ENCODE measurements at regions not wholly inside any gene's neighbourhood (a gene's known extent, or its start where the extent isn't known, plus 50 kb on each side); places are given as distances from the start of the nearest gene placed in this dataset.

DNA sequence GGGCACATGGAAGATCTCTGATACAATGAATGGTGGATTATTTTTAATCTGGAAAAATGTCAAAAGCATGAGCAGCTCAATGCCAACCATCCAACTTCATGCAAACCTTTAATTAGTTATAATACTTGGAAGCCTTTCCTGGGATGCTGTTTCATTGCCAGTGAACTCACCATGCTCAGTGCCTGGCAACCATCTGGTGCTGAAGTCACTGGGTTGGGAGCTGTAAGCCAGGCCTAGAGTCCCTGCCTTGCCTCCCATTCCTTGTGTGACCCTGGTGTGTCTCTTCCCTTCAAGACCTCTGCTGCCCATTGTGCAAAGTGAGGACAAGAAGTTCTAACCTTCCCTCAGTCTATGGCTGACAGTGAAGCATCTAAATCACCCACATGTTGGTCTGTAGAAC is 458.7 kb downstream of the RNF144A start:
- H3K79me2 ChIP-seq (ENCODE audit: insufficient read depth, low read length), result no peaks in the 10 kb centered on the region
- H3K36me3 ChIP-seq (ENCODE audit: insufficient read depth, low read length), result no peaks in the 10 kb centered on the region
- no peak overlapping the region for H3K9ac ChIP-seq (ENCODE audit: low read depth, low read length, poor library complexity, severe bottlenecking)
- H3K9me3 ChIP-seq (ENCODE audit: insufficient read depth, low read depth, low read length), result no peaks in the 10 kb centered on the region
- H3K27me3 ChIP-seq (ENCODE audit: insufficient read depth, low read length, poor library complexity, severe bottlenecking), result no peaks in the 10 kb centered on the region
- H3K4me2 ChIP-seq (ENCODE audit: low read depth, low read length, poor library complexity, severe bottlenecking), result no peak overlapping the region
- H4K20me1 ChIP-seq (ENCODE audit: insufficient read depth, low read length, poor library complexity, severe bottlenecking), result no peaks in the 10 kb centered on the region
- no peaks in the 10 kb centered on the region for H3F3A ChIP-seq (ENCODE audit: low read depth)
- H3K4me3 ChIP-seq (ENCODE audit: low read length, poor library complexity, severe bottlenecking), result no peak overlapping the region
- no peak for TF ChIP-seq EZH2phosphoT487 (IDR thresholded peaks at IDR 0.05; ENCODE audit: borderline replicate concordance)
- no peaks in the 10 kb centered on the region for H3K4me1 ChIP-seq (ENCODE audit: insufficient read depth, low read length, poor library complexity, severe bottlenecking)
- no peaks in the 10 kb centered on the region for H3K9me2 ChIP-seq (replicated peaks; ENCODE audit: low read depth, low read length)
- H2AFZ ChIP-seq (ENCODE audit: low read length), result no peak overlapping the region

GRCh38 chr2:7377916-7378569 is 460.8 kb downstream of the RNF144A start:
- H3K36me3 ChIP-seq (ENCODE audit: insufficient read depth, low read length), result no peaks in the 10 kb centered on the region
- no peaks in the 10 kb centered on the region for H3F3A ChIP-seq (ENCODE audit: low read depth)
- H3K4me2 ChIP-seq (ENCODE audit: low read depth, low read length, poor library complexity, severe bottlenecking), result no peak overlapping the region
- H3K9me3 ChIP-seq (ENCODE audit: insufficient read depth, low read depth, low read length), result no peaks in the 10 kb centered on the region
- H3K79me2 ChIP-seq (ENCODE audit: insufficient read depth, low read length), result no peaks in the 10 kb centered on the region
- H3K9me2 ChIP-seq (replicated peaks; ENCODE audit: low read depth, low read length), result no peaks in the 10 kb centered on the region
- H4K20me1 ChIP-seq (ENCODE audit: insufficient read depth, low read length, poor library complexity, severe bottlenecking), result no peaks in the 10 kb centered on the region
- no peak for TF ChIP-seq EZH2phosphoT487 (IDR thresholded peaks at IDR 0.05; ENCODE audit: borderline replicate concordance)
- TF ChIP-seq, protein P1, sequence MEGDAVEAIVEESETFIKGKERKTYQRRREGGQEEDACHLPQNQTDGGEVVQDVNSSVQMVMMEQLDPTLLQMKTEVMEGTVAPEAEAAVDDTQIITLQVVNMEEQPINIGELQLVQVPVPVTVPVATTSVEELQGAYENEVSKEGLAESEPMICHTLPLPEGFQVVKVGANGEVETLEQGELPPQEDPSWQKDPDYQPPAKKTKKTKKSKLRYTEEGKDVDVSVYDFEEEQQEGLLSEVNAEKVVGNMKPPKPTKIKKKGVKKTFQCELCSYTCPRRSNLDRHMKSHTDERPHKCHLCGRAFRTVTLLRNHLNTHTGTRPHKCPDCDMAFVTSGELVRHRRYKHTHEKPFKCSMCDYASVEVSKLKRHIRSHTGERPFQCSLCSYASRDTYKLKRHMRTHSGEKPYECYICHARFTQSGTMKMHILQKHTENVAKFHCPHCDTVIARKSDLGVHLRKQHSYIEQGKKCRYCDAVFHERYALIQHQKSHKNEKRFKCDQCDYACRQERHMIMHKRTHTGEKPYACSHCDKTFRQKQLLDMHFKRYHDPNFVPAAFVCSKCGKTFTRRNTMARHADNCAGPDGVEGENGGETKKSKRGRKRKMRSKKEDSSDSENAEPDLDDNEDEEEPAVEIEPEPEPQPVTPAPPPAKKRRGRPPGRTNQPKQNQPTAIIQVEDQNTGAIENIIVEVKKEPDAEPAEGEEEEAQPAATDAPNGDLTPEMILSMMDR (conservative IDR thresholded peaks at IDR 0.05; ENCODE audit: low read length), result no peak
- H3K4me1 ChIP-seq (ENCODE audit: insufficient read depth, low read length, poor library complexity, severe bottlenecking), result no peaks in the 10 kb centered on the region
- H3K9ac ChIP-seq (ENCODE audit: low read depth, low read length, poor library complexity, severe bottlenecking), result no peak overlapping the region
- H3K27me3 ChIP-seq (ENCODE audit: insufficient read depth, low read length, poor library complexity, severe bottlenecking), result no peaks in the 10 kb centered on the region
- H3K4me3 ChIP-seq (ENCODE audit: low read length, poor library complexity, severe bottlenecking), result no peak overlapping the region
- H2AFZ ChIP-seq (ENCODE audit: low read length), result no peak overlapping the region

DNA sequence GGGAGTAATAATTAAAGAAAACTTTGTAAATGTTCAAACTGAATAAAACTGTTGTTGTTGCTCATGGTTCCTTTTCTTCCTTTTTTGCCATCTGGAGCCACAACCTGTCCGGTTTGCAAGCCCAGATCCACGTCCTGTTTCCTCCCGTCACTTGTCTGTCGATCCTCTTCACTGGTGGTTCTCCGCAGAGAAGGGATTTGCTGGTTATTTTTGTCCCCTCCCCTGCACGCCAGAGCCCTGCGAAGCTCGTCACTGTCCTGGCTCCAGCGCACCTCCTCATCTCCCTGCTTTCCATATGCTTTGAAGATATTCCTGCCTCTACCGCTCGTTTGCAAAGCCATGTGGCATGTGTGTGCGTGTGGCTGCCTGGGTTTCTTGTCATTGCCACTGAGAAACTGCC is 461.4 kb downstream of the RNF144A start:
- TF ChIP-seq EZH2phosphoT487 (IDR thresholded peaks at IDR 0.05; ENCODE audit: borderline replicate concordance), result no peak
- TF ChIP-seq, protein P1 (conservative IDR thresholded peaks at IDR 0.05; ENCODE audit: low read length), result no peak
- Histone ChIP-seq H3K4me2 (ENCODE audit: low read depth, low read length, poor library complexity, severe bottlenecking) (no peak overlapping the region), H3K9ac (ENCODE audit: low read depth, low read length, poor library complexity, severe bottlenecking) (no peak overlapping the region)

DNA sequence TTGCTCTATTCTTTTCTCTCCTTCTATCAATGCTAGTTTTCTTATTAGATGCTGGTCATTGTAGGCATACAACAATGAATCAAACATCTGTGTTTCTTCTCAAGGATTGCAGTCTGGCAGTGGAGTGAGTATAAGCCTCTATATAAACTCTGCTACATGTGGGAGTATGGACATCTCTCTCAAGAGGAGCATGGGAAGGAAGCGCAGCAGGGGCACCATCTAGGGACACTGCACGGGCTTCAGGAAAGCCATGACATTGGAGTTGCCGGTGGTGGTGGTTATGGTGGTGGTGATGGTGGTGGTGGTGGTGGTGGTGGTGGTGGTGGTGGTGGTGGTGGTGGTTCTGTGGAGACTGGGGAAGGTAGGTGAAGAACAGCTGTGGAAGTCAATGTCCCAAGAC is 462.6 kb downstream of the RNF144A start:
- Histone ChIP-seq H3K9me3 (ENCODE audit: insufficient read depth, low read depth, low read length) (no peaks in the 10 kb centered on the region), H2AFZ (ENCODE audit: low read length) (no peak overlapping the region), H3K79me2 (ENCODE audit: insufficient read depth, low read length) (no peaks in the 10 kb centered on the region), H4K20me1 (ENCODE audit: insufficient read depth, low read length, poor library complexity, severe bottlenecking) (no peaks in the 10 kb centered on the region), H3K4me3 (ENCODE audit: low read length, poor library complexity, severe bottlenecking) (no peak overlapping the region), H3K4me1 (ENCODE audit: insufficient read depth, low read length, poor library complexity, severe bottlenecking) (no peaks in the 10 kb centered on the region), H3K9ac (ENCODE audit: low read depth, low read length, poor library complexity, severe bottlenecking) (no peak overlapping the region), H3F3A (ENCODE audit: low read depth) (no peaks in the 10 kb centered on the region), H3K36me3 (ENCODE audit: insufficient read depth, low read length) (no peaks in the 10 kb centered on the region), H3K27me3 (ENCODE audit: insufficient read depth, low read length, poor library complexity, severe bottlenecking) (no peaks in the 10 kb centered on the region), H3K9me2 (replicated peaks; ENCODE audit: low read depth, low read length) (no peaks in the 10 kb centered on the region), H3K4me2 (ENCODE audit: low read depth, low read length, poor library complexity, severe bottlenecking) (no peak overlapping the region)
- TF ChIP-seq, protein P1 (conservative IDR thresholded peaks at IDR 0.05; ENCODE audit: low read length), result no peak
- TF ChIP-seq EZH2phosphoT487 (IDR thresholded peaks at IDR 0.05; ENCODE audit: borderline replicate concordance), result no peak

More for the DNA sequence above, 461.4 kb downstream of the RNF144A start:
- no peaks in the 10 kb centered on the region for H3F3A ChIP-seq (ENCODE audit: low read depth)
- no peaks in the 10 kb centered on the region for H4K20me1 ChIP-seq (ENCODE audit: insufficient read depth, low read length, poor library complexity, severe bottlenecking)
- H3K36me3 ChIP-seq (ENCODE audit: insufficient read depth, low read length), result no peaks in the 10 kb centered on the region
- H3K9me2 ChIP-seq (replicated peaks; ENCODE audit: low read depth, low read length), result no peaks in the 10 kb centered on the region
- H3K4me3 ChIP-seq (ENCODE audit: low read length, poor library complexity, severe bottlenecking), result no peak overlapping the region
- no peaks in the 10 kb centered on the region for H3K79me2 ChIP-seq (ENCODE audit: insufficient read depth, low read length)
- no peaks in the 10 kb centered on the region for H3K9me3 ChIP-seq (ENCODE audit: insufficient read depth, low read depth, low read length)
- no peak overlapping the region for H2AFZ ChIP-seq (ENCODE audit: low read length)
- no peaks in the 10 kb centered on the region for H3K4me1 ChIP-seq (ENCODE audit: insufficient read depth, low read length, poor library complexity, severe bottlenecking)
- no peaks in the 10 kb centered on the region for H3K27me3 ChIP-seq (ENCODE audit: insufficient read depth, low read length, poor library complexity, severe bottlenecking)

Data from Loucy (cell line).